DND-41 (cell line): ENCODE measurements at regions not wholly inside any gene's neighbourhood (a gene's known extent, or its start where the extent isn't known, plus 50 kb on each side); places are given as distances from the start of the nearest gene placed in this dataset.

Source experiments
- ATAC-seq: fragments of 200-7000 bp; cut with Tn5 transposase; 3 replicates; pipeline ENCODE4 v1.9.1; 2021; ENCODE audit warnings: low read depth; ENCODE audit not compliant: insufficient read depth
- DNase-seq: peaks from one replicate; pipeline ENCODE4 v3.0.0-alpha.2; 2020
- H2AFZ ChIP-seq: 2 replicates; pipeline ENCODE4 v1.6.0; 2012; ENCODE audit warnings: low read depth, low read length
- H3K27ac ChIP-seq: 2 replicates; pipeline ENCODE4 v1.5.1; 2012; ENCODE audit warnings: low read length, inconsistent platforms
- H3K27me3 ChIP-seq: fragments of 200-600 bp; sonication (generic); 2 replicates; pipeline ENCODE4 v1.6.0; 2012; ENCODE audit warnings: low read length, mild to moderate bottlenecking, inconsistent platforms; ENCODE audit not compliant: insufficient read depth, poor library complexity
- H3K36me3 ChIP-seq: 2 replicates; pipeline ENCODE4 v1.5.1; 2012; ENCODE audit warnings: low read length, inconsistent platforms; ENCODE audit not compliant: insufficient read depth
- H3K4me1 ChIP-seq: 2 replicates; pipeline ENCODE4 v1.5.1; 2012; ENCODE audit warnings: mild to moderate bottlenecking, low read length; ENCODE audit not compliant: insufficient read depth
- H3K4me2 ChIP-seq: 2 replicates; pipeline ENCODE4 v1.6.0; 2012; ENCODE audit warnings: mild to moderate bottlenecking, moderate library complexity, low read length, inconsistent platforms; ENCODE audit not compliant: insufficient read depth
- H3K4me3 ChIP-seq, 2 experiments: fragments of 200-600 bp in 1 of 2; shearing (Covaris generic) in 1 of 2; 2 replicates each; pipeline ENCODE4 v1.5.1; 2012 to 2016; ENCODE audit warnings: inconsistent platforms in 2 of 2, low read length in 2 of 2, mild to moderate bottlenecking in 2 of 2, low read depth in 1 of 2, moderate library complexity in 1 of 2
- H3K79me2 ChIP-seq: 2 replicates; pipeline ENCODE4 v1.6.0; 2012; ENCODE audit warnings: low read length, inconsistent platforms; ENCODE audit not compliant: insufficient read depth
- H3K9ac ChIP-seq: 2 replicates; pipeline ENCODE4 v1.6.0; 2012; ENCODE audit warnings: low read depth, mild to moderate bottlenecking, inconsistent platforms, low read length, moderate library complexity
- H3K9me3 ChIP-seq: 2 replicates; pipeline ENCODE4 v1.5.1; 2012; ENCODE audit warnings: low read length, moderate library complexity, mild to moderate bottlenecking, inconsistent platforms; ENCODE audit not compliant: insufficient read depth, severe bottlenecking
- H4K20me1 ChIP-seq: 2 replicates; pipeline ENCODE4 v1.6.0; 2012; ENCODE audit warnings: low read length; ENCODE audit not compliant: insufficient read depth
- CTCF ChIP-seq: IDR thresholded peaks from 2 replicates; pipeline ENCODE4 v1.5.1; 2012; ENCODE audit warnings: borderline replicate concordance, low read length, moderate library complexity, mild to moderate bottlenecking; ENCODE audit not compliant: poor library complexity, severe bottlenecking; ENCODE audit errors: extremely low read depth
- EZH2 ChIP-seq: IDR thresholded peaks from 3 replicates; pipeline ENCODE4 v1.6.1; 2012; ENCODE audit warnings: borderline replicate concordance, low read depth, mild to moderate bottlenecking, moderate library complexity, low read length, inconsistent platforms; ENCODE audit not compliant: severe bottlenecking

- TF ChIP-seq CTCF (no peak), EZH2 (no peak)
- ATAC-seq (no peak), DNase-seq (no peak)
- Histone ChIP-seq H3K79me2 (no peaks in the 10 kb centered on the region), H3K27ac (no peak overlapping the region), H3K4me3 (no peak overlapping the region), H4K20me1 (no peaks in the 10 kb centered on the region), H3K27me3 (no peaks in the 10 kb centered on the region), H3K36me3 (no peaks in the 10 kb centered on the region), H2AFZ (no peak overlapping the region), H3K4me2 (no peak overlapping the region), H3K4me1 (no peaks in the 10 kb centered on the region), H3K9ac (no peak overlapping the region), H3K9me3 (no peaks in the 10 kb centered on the region)
These were observed 1006.6 kb upstream of the LRRN3 start for GRCh38 chr7:110084181-110084807.

GRCh38 chr7:110090110-110090820 is 1000.7 kb upstream of the LRRN3 start:
- Histone ChIP-seq H3K36me3 (0 out of 2 replicates have a peak, but pooled peaks cover 3% of the 10 kb centered on the region), H2AFZ (no peak overlapping the region), H3K4me1 (no peaks in the 10 kb centered on the region), H3K4me2 (no peak overlapping the region), H3K27me3 (no peaks in the 10 kb centered on the region), H3K79me2 (no peaks in the 10 kb centered on the region), H3K9ac (no peak overlapping the region), H3K27ac (no peak overlapping the region), H4K20me1 (no peaks in the 10 kb centered on the region), H3K4me3 (no peak overlapping the region), H3K9me3 (peaks cover 4% of the 10 kb centered on the region)
- TF ChIP-seq CTCF (peak; percentile 54), EZH2 (no peak)
- ATAC-seq (no peak), DNase-seq (peak; percentile 9)

- DNase-seq, result no peak
- TF ChIP-seq EZH2 (no peak), CTCF (no peak)
- no peak overlapping the region for H3K27ac ChIP-seq
- ATAC-seq, result no peak
- H3K4me3 ChIP-seq, result no peak overlapping the region
- H3K4me1 ChIP-seq, result peaks cover 12% of the 10 kb centered on the region
- H3K79me2 ChIP-seq, result no peaks in the 10 kb centered on the region
- H3K27me3 ChIP-seq, result no peaks in the 10 kb centered on the region
- no peak overlapping the region for H2AFZ ChIP-seq
- H3K9ac ChIP-seq, result no peak overlapping the region
- 0 out of 2 replicates have a peak, but pooled peaks cover 3% of the 10 kb centered on the region for H3K36me3 ChIP-seq
- no peak overlapping the region for H3K4me2 ChIP-seq
- peaks cover 4% of the 10 kb centered on the region for H3K9me3 ChIP-seq
- H4K20me1 ChIP-seq, result no peaks in the 10 kb centered on the region
These were observed 995.4 kb upstream of the LRRN3 start for GRCh38 chr7:110095372-110096052.
